ENCODE measurements at regions not wholly inside any gene's neighbourhood (a gene's known extent, or its start where the extent isn't known, plus 50 kb on each side); places are given as distances from the start of the nearest gene placed in this dataset.
A peak's percentile ranks its signal among the peaks of the same experiment; 100 is the strongest.
"Not testable (repeated sequence)": the region's sequence is repeated elsewhere in the genome, so short reads cannot be mapped to it uniquely, and the experiment has no call there.

DNA sequence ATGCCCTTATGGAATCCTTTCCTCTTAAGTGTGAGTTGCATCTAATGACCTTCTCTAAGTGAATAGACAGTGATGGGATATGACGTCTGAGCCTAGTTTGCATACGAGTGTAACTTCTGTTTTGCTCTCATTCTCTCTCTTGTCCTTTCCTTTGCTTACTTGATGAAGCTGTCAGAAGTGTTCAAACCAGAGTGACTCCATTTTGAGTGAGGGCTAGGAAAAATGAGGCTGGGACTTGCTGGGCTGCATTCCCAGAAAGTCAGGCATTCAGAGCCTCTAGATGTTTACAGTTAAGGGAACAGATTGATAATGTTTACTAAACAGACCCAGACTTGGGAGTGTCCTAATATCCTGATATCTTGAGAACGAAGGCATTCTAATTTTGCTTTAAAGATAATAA, 311.2 kb upstream of the SOX4 start:
- not testable (repeated sequence) for DNase-seq (ENCODE audit: low read depth)

DNA sequence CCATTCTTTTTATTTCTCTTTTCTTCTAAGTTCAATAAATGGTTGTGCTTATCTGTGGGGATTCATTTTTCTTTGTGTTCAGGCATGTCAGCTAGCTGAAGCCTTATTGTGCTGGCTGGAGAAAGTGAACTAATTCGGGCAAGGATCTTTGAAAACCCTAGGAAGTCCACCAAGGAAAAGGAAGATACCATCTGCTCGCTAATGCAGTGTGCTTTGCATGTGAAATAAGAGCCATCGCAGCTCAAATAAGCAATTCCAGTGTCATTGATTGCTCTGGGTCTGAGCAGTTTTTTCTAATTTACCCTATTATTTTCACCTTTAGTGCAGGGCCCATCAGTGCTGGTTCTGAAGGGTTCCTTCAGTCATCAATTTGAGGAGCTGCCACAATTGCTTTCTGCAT, 309.4 kb upstream of the SOX4 start:
- no peak for DNase-seq (ENCODE audit: low read depth)

DNA sequence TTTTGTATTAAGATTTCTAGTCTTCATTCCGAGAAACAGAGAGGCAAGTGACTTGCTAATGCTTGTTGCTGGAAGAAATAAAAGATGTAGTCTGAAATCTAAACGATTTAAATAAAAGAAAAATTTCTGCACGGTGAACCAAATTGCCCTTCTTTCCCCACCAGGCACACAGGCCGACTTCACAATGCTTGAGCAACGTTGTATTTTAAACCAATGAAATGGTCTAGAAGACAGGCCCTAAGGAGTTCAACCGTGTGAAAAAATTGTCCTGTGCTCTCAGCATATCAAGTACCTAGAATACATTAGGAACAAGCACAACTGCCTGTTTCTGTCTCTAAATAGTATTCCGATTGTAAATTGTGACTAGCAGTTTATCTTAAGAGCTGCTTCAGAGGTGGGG, 308.8 kb upstream of the SOX4 start:
- DNase-seq (ENCODE audit: low read depth) = no peak

DNA sequence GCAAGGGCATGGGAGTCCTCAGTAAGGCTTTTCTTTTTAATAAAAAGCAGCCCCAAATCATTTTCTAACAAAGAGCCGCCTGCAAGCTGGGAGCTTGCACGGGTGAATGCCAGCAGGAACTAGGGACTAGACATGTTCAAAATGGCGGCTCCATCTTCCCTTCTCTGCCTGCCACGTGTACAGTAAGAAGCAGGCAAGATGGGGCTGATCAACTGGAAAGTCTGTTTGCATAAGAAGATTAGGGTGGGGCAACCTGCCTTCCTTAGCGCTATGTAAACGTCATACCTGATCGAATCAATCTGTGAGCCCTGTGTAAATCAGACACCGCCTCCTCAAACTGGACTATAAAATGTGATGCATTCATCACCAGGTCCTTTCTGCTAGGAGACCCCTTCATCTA, 299.4 kb upstream of the SOX4 start:
- no peak for DNase-seq (ENCODE audit: low read depth)

DNA sequence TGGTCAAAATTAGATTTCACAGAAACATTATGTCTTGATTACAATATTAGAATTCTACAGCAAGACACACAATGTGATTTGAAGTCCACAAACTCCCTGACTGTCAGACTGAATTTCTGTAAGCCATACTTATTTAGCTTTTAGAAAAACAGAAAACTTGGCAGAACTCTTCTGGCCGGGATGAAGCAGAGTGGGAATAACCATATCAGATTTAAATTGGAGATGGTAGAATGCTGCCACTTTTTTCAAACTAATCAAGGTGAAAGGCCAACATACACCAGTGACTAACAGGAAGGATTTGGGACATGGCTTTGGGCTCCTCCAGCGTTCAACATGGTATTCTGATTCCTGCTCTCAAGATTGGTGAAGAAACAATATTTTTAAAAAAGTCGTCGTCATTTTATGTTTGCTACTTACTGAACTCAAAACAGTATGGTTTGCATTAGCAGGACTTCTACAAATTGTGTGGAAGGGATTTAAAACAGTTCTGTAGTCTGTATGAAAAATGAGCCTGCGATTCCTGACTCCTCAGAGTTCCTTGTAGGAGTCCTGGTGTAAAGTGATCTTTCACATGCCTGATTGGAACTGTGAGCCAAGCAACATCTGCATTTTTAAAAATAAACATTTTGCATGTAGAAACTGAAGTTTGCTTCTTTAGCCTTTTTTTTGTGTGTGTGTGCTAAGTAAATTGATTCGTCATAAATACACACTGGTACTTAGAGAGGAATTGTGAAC, 297.9 kb upstream of the SOX4 start:
- no peak for DNase-seq (ENCODE audit: low read depth)

DNA sequence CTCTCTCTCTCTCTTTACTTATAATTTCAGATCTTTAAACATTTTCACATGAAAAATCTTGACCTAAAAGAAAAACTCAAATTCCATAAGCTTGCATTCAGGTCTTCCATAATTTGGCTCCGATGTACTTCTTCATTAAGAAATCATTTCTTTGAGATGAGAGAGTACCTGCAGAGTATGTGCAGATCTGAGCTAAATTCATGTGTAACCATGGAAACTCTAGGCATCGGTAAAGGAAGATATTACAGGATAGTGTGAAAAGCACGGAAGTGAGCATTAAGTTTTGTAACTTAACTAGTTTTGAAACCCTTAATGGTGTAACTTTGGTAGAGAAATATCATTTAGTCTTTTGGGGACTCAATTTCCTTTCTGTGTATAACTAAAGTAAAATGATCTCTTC, 295.9 kb upstream of the SOX4 start:
- DNase-seq (ENCODE audit: low read depth) = no peak

DNA sequence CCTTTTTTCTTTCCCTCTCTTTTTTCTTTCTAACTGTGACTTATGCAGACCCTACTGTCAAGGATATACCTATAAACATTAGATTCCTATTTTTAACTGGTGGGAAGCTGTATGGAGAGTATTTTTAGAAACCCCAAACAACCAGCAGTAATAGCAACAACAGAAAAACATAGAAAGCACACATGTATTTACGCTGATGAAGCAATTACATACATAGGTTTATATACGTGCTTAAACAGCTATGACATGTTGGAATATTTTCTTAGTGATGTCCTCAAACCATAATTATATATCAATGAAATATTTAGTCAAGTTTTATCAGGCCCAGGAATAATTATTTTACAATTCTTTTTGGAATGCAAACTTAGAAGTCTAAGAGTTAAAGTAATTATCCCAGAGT, 294.3 kb upstream of the SOX4 start:
- no peak for DNase-seq (ENCODE audit: low read depth)

DNA sequence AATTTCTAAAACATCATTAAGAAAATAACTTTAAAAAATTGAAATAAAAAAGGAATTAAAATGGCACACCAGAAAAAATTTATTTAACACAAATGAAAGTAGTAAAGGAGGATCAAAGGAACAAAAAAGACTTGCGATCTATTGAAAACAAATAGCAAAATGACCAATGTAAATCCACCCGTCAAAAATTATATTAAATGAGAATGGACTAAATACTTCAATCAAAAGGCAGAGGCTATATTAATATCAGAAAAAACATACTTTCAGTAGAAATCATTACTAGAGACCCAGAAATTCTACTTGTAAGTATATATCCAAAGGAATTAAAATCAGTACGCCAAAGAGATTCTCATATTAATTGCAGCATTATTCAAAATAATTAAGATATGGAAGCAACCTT, 293.1 kb upstream of the SOX4 start:
- DNase-seq (ENCODE audit: low read depth) = no peak

DNA sequence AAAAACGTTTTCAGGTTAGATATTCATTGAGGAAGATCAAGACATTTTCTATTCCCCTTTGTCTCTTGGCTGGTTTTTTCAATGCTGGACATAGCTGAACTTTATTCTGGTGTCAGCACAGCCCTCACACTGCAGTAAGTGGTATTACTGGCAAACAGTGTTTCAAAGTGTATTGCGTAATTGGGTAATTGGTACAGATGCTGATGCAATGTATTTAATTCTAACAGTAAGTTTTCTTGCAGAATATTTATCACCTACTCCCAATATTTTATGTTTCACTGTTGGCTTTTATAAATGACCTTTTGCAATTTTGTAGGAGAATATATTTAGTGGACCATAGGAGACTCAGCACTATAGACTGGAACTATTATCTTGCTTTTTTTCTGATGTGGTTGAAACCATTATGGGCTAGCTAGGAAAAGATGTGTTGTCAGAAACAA, 287.6 kb upstream of the SOX4 start:
- peak; percentile 9 for DNase-seq (ENCODE audit: low read depth)

DNA sequence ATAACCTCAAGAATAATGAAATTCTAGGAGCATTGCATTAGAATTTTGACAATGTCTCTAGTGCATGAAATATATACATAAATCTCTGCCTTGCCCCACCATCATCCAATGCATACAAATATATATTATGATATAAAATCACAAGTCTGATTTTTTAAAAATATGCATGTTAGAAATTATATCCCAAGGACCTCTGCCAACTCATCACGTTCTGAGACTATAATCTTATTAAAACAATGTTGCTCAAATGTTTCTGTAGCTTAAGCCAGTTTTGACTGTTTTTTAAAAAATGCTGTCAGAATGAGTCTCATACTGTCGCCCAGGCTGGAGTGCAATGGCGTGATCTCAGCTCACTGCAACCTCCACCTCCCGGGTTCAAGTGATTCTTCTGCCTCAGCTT, 287.0 kb upstream of the SOX4 start:
- DNase-seq (ENCODE audit: low read depth) = no peak

DNA sequence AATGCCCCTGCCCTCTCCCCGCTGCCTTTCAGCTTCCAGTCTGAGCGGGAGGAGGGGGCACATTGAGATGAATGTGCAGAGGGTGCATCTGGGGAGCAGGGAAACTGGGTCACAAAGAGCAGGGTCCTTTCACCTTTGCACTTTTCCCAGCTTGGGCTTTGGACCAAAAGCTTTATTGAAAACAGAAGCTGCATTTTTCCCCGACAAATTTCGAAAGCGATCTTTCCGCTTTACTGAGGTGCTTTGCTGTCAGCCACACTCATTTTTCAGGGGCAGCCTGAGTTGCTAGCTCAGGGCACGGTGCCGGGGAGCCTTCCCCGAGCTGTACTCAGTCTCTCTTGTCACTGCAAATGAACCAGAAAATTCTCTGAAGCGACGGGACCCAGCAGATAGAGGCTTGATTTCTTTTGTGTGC, 283.7 kb upstream of the SOX4 start:
- no peak for DNase-seq (ENCODE audit: low read depth)

DNA sequence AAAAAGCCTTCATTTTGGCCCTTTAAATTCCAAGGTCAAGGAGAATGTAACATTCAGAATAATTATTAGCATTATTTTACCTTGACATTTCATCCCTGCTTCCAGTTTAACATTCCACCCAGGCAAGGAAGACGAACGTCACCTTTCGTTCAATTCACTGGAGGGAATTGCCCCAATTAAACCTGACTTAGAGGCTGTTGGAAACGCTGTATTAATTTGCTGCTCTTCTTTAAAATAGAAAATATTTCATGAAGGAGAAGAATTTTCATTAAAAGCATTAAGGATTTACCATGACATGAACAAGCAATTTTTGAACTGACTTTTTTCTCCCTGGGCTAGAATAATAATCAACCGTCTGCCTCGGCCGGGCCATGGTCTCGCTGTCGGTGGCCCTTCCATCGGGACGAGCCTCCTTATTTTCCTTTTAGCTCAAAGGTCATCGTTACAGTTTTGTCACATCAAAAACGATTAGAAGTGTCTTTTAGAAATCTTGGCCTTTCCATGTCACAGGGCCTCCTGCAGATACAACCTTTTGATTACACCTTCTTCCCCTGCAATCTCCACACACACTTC, 282.9 kb upstream of the SOX4 start:
- no peak for DNase-seq (ENCODE audit: low read depth)

DNA sequence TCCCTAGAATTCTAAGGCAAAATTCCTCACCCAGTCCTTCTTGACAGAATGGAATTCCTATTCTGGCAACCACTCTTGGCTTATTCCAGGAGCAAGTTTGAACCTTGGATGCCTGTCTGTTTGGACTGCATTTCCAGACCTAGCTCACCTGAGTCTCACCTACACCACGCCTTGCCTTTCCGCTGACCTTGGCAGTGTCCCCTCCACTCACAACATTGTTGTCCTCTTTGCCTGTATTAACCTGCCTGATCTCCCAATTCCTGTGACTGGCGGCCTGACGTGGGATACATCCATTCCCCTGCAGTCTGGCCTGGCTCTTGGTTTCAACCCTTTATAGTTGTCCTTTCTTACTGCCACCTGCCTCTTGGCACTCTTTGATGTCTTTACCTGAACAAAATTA, 281.4 kb upstream of the SOX4 start:
- DNase-seq (ENCODE audit: low read depth) = no peak

DNA sequence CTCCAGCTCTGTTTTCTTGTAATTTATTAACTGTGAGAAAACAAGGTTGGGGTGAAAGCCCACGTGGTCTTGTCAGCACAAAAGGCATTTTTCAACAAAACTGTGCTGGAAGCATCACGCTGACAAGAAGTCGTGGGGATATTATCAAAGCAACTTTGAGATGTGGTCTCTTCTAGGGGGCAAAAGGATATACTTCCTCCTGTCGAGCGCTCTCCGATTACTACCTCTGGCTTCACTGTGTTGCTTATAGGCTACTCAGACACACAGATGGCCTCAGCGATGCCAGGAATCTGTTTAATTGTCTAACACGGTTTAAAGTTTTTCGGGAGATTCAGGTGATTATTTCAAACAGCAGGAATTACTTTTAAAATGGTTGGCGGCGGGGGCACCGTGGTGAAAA, 275.9 kb upstream of the SOX4 start:
- no peak for DNase-seq (ENCODE audit: low read depth)

DNA sequence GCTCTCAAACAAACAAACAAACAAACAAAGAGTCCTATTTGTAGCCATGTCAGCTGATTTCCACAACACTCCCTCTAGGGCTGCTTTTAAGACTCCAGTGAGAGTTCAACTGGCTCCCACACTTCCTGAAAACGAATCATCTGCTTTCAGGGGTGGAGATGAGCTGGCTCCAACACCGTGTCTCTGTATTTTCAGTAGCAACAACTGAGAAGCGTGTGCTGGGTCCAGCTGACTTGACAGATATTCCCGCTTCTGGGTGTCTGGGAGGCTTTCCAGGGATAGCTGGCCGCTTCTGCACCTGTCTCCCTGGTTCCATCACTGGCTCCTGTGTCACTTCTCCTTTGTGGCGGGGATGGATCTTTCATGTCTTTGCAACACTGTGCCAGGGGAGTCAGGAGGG, 272.5 kb upstream of the SOX4 start:
- no peak for DNase-seq (ENCODE audit: low read depth)

DNA sequence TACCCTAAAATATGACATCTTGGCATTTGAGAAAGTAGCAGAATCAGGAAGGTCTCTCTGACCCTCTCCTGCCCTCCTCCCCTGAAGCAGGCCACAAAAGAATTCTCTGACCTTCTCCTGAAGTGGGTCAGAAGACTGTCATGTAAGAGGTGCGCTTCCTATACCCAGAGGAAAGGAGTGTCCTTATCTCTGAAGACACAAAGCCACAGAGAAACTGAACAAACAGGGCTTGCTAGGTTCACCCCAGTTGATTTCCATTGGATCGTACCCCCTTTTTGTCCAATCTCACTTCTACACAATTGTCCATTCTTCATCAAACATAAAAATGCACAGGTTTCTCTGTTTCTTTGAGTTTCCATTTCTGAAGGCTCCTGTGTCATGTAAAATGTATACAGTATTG, 272.0 kb upstream of the SOX4 start:
- DNase-seq (ENCODE audit: low read depth) = no peak

DNA sequence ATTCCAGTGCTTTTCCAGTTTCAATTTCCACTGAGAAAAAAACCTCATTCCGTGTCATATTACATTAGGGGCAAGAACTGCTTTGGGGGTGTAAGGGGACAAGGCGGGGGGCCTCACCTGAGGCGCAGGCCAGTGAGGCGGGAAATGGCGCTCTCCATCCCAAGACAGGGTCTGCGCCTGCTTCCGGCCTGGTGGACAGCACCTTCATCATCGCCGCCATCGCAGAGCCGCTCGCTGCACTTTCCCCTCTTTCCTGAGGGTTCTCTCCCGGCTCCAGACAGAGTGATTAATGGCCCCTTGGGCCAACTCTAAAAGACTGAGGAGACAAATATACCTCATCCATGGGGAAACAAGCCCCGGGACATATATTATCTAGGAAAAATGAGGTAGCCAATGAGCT, 270.0 kb upstream of the SOX4 start:
- no peak for DNase-seq (ENCODE audit: low read depth)

DNA sequence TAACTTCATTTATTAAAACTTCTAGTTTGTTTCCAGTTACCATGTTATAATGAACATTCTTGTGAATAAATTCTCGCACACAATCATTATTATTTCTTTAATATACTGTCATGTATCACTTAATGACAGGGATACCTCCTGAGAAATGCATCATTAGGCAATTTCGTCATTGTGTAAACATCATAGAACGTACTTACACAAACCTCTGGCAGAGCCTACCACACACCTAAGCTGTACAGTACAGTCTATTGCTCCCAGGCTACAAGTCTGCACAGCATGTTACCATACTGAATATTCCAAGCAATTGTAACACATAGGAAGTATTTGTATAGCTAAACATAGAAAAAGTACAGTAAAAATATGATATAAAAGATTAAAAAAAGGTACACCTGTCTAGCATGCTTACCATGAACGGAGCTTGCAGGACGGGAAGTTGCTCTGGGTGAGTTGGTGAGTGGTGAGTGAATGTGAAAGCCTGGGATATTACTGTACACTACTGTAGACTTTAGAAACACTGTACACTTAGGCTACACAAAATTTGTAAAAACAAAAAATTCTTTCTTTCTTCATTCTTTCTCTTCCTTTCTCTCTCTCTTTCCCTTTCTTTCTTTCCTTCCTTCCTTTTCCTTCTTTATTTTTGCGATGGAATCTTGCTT, 268.2 kb upstream of the SOX4 start:
- no peak for DNase-seq (ENCODE audit: low read depth)

DNA sequence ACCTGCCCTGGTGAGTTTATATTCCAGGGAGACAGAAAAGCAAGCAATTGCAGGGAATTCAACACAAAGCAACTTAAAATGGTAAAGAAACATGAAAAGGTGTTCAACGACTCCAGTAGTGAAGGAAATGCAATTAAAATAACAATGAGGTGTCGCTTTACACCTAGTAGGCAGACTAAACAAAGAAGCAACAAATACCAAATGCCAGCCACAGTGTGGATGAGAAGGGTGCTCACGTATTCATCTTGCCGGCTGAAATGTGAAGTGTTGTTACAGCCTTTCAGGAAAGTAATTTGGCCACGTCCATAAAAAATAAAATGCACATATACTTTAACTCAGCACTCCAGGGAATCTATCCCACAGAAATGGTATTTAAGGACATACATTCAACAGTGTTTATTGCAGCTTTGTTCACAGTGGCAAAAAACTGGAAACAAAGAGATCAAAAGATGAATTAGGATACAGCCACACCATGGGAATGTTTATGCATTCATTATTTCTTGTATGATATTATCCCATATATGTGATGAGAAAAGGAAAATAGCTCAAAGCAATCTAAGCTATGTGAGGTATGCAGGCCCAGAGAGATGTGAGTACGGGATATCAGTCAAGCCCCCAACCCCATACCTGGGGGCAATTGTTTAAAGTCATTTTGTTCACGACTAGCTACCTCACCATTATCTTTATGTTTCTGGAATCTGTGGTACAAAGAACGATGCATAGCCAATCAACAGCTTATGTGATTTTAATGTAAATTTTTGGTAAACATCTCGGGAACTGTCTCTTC, 266.0 kb upstream of the SOX4 start:
- no peak for DNase-seq (ENCODE audit: low read depth)

DNA sequence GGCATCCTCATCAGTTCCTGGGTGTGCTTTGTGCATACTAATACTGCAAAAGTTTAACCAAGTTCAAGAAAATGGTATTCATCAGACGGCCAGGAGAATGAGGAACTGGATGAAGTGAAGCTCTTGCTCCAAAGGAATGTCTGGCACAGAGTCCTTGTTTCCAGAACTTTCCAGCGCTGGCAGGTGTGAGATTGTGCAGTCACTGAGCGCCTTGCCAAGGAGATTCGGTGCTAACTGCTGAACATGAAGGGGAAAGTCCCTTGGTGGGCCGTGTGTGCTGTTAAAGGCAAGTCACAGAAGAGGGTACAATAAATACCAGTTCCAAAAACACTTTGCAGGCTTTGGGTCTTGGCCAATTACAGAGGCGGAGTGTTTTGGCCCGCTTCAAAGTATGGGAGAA, 262.3 kb upstream of the SOX4 start:
- no peak for DNase-seq (ENCODE audit: low read depth)

DNA sequence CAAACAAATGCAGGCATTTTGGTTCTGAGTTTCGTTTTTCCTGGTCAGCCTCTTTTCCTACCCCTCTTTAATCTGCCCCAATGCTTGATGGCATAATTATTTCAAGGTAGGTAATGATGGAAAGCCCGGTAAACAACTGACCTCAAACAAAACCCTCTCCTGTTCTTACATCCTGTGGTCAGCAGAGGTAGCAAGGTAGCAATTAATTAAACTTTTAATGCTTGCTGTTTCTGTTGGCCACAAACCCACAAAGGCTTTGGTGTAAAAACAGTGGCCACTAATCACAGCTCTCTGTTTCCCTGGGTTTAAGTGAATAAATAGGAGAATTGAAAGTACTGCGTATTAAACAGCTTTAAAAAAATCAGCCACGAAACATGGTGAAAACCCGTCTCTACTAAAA, 261.5 kb upstream of the SOX4 start:
- DNase-seq (ENCODE audit: low read depth) = no peak

DNA sequence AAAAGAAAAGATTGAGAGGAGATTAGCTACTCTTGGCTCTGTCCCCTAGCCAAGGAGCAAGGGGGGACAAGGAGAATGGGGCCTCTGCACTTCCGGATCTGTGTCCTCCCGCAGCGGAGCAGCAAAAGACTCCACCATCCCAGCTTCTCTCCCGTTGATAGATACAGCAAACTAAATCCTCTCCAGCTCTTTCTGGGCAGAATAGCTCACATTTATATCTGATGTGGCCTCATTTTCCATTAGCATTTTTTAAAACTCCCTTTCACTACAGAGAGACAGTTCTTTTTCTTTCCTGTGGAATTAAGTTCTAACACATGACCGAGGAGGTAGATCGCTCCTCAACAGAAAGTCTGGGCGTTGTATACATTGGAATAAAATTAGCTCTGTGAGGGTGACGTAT, 260.9 kb upstream of the SOX4 start:
- DNase-seq (ENCODE audit: low read depth) = no peak

DNA sequence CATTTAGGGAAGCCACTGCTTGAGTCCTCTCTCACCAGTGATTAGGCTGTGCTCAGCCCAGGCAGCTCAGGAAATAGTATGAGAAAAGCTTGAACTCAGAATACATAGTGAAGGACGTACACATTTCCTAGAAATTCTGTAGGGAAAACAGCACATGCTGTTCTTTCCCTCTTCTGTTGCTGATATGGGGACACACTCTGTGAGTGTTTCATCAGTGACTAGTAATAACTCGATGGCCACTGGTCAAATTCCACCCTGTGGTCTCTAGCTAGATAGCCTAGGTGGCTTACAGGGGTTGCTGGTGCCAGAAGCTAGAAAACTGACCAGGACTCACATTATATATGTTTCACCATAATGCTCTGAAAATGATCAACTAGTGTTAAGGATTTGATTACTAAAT, 259.8 kb upstream of the SOX4 start:
- no peak for DNase-seq (ENCODE audit: low read depth)
